ENCODE measurements at regions not wholly inside any gene's neighbourhood (a gene's known extent, or its start where the extent isn't known, plus 50 kb on each side); places are given as distances from the start of the nearest gene placed in this dataset.

DNA sequence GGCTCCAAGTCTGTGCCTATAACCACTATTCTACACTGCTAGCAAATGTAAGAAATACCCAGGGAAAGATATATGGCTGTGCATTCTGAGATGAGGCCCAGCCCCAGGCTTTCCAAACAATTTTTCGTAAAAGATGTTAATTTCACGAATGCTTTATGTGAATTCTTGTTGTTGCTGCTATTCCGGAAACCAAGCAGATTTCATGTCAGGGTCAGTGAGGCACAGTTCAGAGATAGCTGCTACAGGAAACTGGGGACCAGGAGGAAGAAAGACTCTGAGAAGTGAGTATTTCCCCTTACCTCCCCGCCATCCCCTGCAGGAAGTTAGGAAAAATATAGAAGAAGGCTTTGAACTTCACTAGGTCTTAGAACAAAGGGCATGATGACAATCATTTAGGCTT lies 84.7 kb upstream of the TP53I11 start:
- H3K4me3 ChIP-seq: no peak overlapping the region
- no peak overlapping the region for H3K27ac ChIP-seq

GRCh38 chr11:45036010-45036409 lies 85.3 kb upstream of the TP53I11 start:
- H3K4me3 ChIP-seq: no peak overlapping the region
- H3K27ac ChIP-seq: no peak overlapping the region

DNA sequence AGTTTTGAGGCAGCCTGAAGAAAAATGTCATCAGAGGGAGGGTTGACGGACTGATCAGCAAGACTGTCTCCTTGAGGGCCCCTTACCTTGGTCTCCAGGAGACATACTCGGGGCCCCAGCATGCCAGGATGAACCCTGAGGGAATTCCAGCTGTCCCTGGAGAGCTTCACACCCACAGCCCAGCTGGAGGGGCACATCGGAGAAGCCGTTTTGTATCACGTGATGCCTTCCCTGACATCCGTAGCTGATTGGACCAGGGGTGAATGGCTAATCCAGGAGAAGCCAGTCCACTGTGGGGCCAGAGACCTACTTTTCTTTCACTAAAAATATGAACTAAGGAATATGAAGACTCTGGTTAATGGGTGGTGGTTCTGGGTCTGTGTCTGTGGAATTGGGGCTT lies 86.0 kb upstream of the TP53I11 start:
- Histone ChIP-seq H3K27ac (no peak overlapping the region), H3K4me3 (no peak overlapping the region)

DNA sequence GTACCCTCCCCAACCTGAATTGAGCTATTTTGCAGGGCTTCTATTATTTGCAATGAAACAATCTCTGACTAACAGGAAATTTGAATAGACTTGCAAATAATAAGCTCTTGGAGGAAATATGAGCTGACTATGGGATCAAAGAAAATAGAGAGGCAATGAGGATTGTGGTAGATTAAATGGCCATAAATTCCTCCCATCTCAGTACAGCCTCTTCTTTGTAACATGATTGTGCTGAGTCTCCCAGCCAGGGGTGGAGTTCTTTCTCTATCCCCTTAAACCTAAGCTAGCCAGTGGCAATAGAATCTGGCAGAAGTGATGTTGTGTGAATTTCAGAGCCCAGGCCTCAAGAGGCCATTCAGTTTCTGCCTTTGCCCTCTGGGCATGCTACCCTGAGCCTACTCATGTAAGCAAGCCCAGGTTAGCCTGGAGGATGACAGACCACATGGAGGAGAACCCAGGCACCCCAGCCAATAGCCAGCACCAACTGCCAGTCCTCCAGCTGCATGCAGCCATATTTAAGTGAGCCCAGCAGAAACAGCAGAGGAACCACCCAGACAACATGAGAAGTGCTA lies 86.8 kb upstream of the TP53I11 start:
- H3K4me3 ChIP-seq: no peak overlapping the region
- no peak overlapping the region for H3K27ac ChIP-seq

DNA sequence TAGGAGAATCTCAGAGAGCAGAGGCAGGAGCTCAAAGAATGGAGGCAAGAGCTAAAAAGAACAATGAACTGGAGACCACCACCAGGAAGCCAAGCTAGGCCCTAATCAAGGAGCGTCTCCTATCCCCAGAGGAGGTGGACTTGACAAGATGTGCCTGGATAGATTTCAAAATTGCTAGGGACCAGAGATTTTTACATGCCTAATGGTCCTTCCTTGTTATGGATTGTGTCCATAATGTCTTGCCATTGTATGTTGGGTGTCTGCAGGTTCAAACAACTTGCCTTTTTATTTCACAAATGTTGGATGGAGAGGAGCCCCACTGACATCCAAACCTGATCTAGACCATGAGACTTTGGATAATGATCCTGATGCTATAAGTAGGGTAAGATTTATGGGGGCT lies 88.2 kb upstream of the TP53I11 start:
- no peak overlapping the region for H3K4me3 ChIP-seq

GRCh38 chr11:45041596-45041995 lies 90.9 kb upstream of the TP53I11 start:
- Histone ChIP-seq H3K27ac (no peak overlapping the region), H3K4me3 (no peak overlapping the region)

More for the DNA sequence above, 88.2 kb upstream of the TP53I11 start:
- no peak overlapping the region for H3K27ac ChIP-seq

GRCh38 chr11:45042560-45042959 lies 91.9 kb upstream of the TP53I11 start:
- Histone ChIP-seq H3K4me3 (no peak overlapping the region), H3K27ac (peak overlapping the region in 1 of 21 experiments; percentile 32)

DNA sequence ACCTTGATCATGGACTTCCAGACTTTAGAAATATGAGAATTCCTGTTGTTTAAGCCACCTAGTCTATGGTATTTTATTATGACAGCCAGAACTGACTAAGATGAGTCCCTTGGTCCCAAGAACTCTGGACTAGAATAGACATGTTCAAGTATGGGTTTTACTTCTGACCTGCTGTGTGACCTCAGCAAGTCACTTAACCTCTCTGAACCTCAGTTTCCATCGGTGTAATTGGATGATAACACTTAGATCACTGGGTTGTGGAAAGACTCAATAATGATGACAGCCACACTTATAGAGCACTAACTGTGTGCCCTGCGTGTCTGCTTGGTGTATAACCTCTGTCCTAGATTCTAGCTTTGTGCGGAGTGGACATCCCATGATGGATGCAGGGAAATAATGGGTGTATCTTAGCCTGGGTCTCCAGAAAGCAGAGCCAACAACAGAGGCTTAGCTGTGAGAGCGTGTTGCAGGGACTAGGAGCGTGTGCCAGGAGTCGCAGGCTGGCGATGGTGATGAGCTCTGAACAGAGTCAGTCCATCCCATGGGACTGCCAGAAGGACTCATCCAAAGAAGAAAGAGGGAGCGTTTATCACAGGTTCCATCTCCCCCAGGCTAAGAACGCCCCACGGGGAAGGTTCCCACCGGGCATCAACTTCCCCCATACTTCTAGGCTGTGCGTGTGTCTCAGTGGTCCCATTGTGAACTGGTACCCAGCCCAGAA lies 93.2 kb upstream of the TP53I11 start:
- Histone ChIP-seq H3K4me3 (no peak overlapping the region), H3K27ac (peak overlapping the region in 1 of 21 experiments; percentile 64)

DNA sequence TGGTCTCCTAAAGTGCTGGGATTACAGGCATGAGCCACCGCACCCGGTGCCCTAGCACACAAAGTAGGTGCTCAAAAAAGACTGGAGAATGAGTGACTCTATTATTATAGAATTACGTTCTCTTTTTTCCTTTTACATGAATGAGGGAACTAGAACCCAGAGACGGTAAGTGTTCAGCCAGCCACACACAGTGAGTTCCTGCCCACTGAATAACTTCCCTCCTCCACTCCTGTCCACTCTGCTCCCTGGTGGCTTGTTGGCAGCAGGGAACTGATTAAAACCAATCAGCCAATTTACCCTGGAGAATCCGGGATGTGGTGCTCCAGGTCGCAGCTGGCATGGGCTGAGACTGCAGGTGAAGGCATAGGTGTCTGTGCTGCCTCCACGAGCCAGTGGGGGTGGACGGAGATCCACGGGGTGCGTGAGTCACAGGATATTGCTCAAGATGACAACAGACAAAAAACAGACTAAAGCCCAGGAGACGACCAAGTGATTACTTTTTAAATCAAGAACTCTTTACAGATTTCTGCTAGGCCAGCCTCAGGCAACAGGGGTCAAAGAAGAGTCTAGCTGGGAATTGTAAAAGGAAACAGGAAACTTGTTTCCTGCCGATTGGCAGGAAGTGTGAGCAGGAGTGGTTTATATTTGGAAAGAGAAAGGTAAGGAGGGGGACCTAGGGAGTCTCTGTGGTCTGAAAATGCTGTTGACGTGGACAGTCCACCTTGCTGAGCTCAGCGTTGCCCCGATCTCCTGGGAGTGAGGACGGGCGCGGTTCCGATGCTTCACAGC lies 95.2 kb upstream of the TP53I11 start:
- Histone ChIP-seq H3K4me3 (no peak overlapping the region), H3K27ac (peak overlapping the region in 19 of 21 experiments; percentile 32 to 85 (median 64))

GRCh38 chr11:45048313-45048841 lies 97.7 kb upstream of the TP53I11 start:
- Histone ChIP-seq H3K27ac (no peak overlapping the region), H3K4me3 (no peak overlapping the region)

- Histone ChIP-seq H3K4me3 (no peak overlapping the region), H3K27ac (no peak overlapping the region)
Observed at GRCh38 chr11:45048870-45049691, 97.4 kb upstream of the PRDM11 start.

DNA sequence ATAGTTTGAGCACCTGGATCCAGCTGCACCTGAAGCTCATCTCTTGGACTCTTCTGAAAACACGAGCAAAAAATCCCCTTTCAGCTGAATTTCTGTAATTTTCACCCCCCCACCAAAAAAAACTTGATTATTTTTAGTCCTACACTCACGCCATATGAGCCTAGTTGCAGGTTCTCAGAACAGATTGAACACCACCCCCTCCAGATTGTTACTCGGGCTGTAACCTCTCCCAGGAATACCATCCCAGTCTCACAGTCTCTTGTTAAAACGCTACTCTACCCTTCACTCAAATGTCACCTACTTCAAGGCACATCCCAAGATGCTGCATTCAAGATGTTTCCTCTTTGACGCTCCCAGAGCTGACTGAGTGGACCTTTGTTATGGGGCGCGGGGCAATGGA lies 96.3 kb upstream of the PRDM11 start:
- no peak overlapping the region for H3K27ac ChIP-seq
- H3K4me3 ChIP-seq: no peak overlapping the region

DNA sequence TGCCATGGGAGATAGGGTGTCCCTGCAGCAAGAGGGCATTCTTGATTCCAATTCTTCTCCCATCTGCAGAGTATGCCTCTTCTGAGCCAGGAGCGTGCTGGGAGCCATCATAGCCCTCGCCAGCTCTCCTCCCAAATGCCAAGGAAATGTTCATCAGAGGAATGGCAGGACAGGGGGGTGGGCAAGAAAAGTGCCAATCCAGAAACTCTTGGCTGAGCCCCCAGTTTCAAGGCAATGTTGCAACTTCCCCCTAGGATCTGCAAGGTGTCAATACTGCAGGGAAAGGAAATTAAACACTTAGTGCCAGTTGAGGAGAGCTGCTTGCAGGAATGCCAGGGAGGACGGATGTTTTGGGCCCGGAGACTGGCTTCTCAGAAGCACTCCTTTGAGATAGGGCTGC lies 94.8 kb upstream of the PRDM11 start:
- no peak overlapping the region for H3K27ac ChIP-seq

DNA sequence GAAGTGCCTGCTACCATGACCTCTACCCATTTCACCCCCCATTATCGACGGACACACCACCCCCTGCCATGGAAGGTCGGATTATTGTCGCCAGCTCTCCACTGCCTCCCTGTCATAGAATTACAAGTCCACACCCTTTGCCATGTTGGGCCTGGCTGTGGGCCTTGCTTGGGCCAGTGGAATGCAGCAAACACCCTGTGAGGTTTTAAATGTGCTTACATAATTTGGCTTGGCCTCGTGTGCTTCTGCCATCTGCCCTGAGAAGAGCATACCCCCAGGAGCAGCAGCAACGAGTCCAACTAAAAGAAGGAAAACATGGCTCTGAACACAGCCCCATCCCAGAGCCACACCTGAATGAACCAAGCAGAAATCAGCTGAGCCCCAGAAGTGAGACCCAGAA lies 94.1 kb upstream of the PRDM11 start:
- no peak overlapping the region for H3K4me3 ChIP-seq
- peak overlapping the region in 1 of 21 experiments; percentile 19 for H3K27ac ChIP-seq

More for the DNA sequence above, 94.8 kb upstream of the PRDM11 start:
- no peak overlapping the region for H3K4me3 ChIP-seq

GRCh38 chr11:45053736-45054446 lies 92.5 kb upstream of the PRDM11 start:
- Histone ChIP-seq H3K27ac (no peak overlapping the region), H3K4me3 (no peak overlapping the region)

- H3K27ac ChIP-seq: no peak overlapping the region
- no peak overlapping the region for H3K4me3 ChIP-seq
Observed at GRCh38 chr11:45054956-45055355, 91.5 kb upstream of the PRDM11 start.

- Histone ChIP-seq H3K4me3 (no peak overlapping the region), H3K27ac (no peak overlapping the region)
Observed at GRCh38 chr11:45056529-45056928, 89.9 kb upstream of the PRDM11 start.

DNA sequence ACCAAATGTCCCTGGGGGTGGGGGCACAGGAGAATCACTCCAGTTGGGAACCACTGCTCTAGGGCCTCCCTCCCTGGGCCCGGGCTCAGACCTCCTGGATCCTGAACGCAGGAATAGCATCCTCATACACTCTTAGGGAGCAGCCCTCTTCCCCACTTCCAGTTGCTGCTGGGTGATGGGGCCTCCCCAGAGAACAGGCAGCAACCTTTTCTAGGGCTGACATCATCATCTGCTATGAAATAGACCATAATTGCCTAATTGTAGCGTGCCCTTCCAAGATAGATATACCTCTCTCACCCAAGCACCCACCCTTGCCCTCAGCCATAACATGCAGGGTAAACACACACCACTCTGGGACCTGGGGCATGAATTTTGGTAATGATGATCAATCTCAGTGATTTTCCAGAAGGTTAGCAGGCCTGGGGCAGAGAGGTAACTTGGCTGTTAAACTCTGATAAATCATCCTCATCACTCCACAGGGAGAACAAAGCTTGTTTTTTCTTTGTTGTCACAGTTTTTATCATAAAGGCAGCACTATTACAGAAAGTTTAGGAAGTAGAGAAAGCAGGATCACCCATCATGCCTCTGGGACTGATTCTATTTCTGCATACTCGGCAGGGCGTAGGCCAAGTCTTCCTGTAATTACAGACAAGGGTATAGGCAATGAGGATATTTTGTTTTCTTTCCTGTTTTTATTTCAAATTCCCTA lies 88.3 kb upstream of the PRDM11 start:
- no peak overlapping the region for H3K4me3 ChIP-seq
- peak overlapping the region in 8 of 21 experiments; percentile 6 to 54 (median 34) for H3K27ac ChIP-seq

GRCh38 chr11:45058647-45058950 lies 87.8 kb upstream of the PRDM11 start:
- peak overlapping the region in 8 of 21 experiments; percentile 6 to 54 (median 34) for H3K27ac ChIP-seq
- no peak overlapping the region for H3K4me3 ChIP-seq
